ENCODE measurements at regions not wholly inside any gene's neighbourhood (a gene's known extent, or its start where the extent isn't known, plus 50 kb on each side); places are given as distances from the start of the nearest gene placed in this dataset.

- Histone ChIP-seq H3K79me2 (ENCODE audit: insufficient read depth, low read length) (no peaks in the 10 kb centered on the region), H3K4me1 (ENCODE audit: control insufficient read depth in 1 of 2, insufficient read depth in 2 of 2, low read length in 2 of 2) (no peaks in the 10 kb centered on the region), H3K27me3 (ENCODE audit: control insufficient read depth in 2 of 2, insufficient read depth in 2 of 2, low read length in 2 of 2) (no peaks in the 10 kb centered on the region), H2AFZ (ENCODE audit: insufficient read depth, low read depth, low read length, poor library complexity, severe bottlenecking) (no peak overlapping the region), H3K27ac (ENCODE audit: low read depth in 1 of 2, low read length in 2 of 2) (no peak overlapping the region), H4K20me1 (ENCODE audit: insufficient read depth, low read length) (no peaks in the 10 kb centered on the region), H3K9ac (ENCODE audit: insufficient read depth, low read length, poor library complexity, severe bottlenecking) (no peak overlapping the region), H3K4me2 (replicated peaks; ENCODE audit: extremely low read depth, low read length, poor library complexity, severe bottlenecking) (no peak overlapping the region), H3K36me3 (replicated peaks in 1 of 2; ENCODE audit: control insufficient read depth in 1 of 2, insufficient read depth in 2 of 2, low read length in 2 of 2) (no peaks in the 10 kb centered on the region), H3K4me3 (replicated peaks in 1 of 3; ENCODE audit: low read depth in 2 of 3, low read length in 3 of 3) (no peak overlapping the region), H3K9me3 (replicated peaks in 1 of 2; ENCODE audit: control insufficient read depth in 1 of 2, insufficient read depth in 1 of 2, low read length in 2 of 2) (peaks cover 6 to 13% of the 10 kb centered on the region in 2 donors)
- H3K27ac Mint-ChIP-seq, result no peak overlapping the region
- intact Hi-C loops (cut with micrococcal nuclease), result no loop called here
- TF ChIP-seq CTCF (IDR thresholded peaks at IDR 0.05), result no peak
- no peaks in the 10 kb centered on the region for H3K4me1 Mint-ChIP-seq
- no CpG with 5 or more reads among the region's 2 CpGs for WGBS (ENCODE audit: insufficient coverage)
- H3K4me3 Mint-ChIP-seq, result no peak overlapping the region
- no peaks in the 10 kb centered on the region for H3K36me3 Mint-ChIP-seq
- H3K27me3 Mint-ChIP-seq (ENCODE audit: low read depth in 3 of 3), result peaks cover 0 to 3% (median 1%) of the 10 kb centered on the region in 3 donors
- no peak for DNase-seq
- peaks cover 9 to 30% (median 17%) of the 10 kb centered on the region in 7 donors for H3K9me3 Mint-ChIP-seq
Measured at GRCh38 chr2:11043245-11043644, 112.0 kb upstream of the SLC66A3 start.

- intact Hi-C loops (cut with micrococcal nuclease), result no loop called here
- Mint-ChIP-seq H3K27me3 (ENCODE audit: low read depth in 3 of 3) (peaks cover 0 to 3% (median 1%) of the 10 kb centered on the region in 3 donors), H3K9me3 (peaks cover 7 to 24% (median 12%) of the 10 kb centered on the region in 7 donors), H3K27ac (no peak overlapping the region), H3K4me3 (no peak overlapping the region), H3K36me3 (no peaks in the 10 kb centered on the region), H3K4me1 (no peaks in the 10 kb centered on the region)
- H3K9ac ChIP-seq (ENCODE audit: insufficient read depth, low read length, poor library complexity, severe bottlenecking), result no peak overlapping the region
- no peak overlapping the region for H2AFZ ChIP-seq (ENCODE audit: insufficient read depth, low read depth, low read length, poor library complexity, severe bottlenecking)
- no peak for TF ChIP-seq CTCF (IDR thresholded peaks at IDR 0.05)
- no peaks in the 10 kb centered on the region for H3K4me1 ChIP-seq (ENCODE audit: control insufficient read depth in 1 of 2, insufficient read depth in 2 of 2, low read length in 2 of 2)
- no peak overlapping the region for H3K4me2 ChIP-seq (replicated peaks; ENCODE audit: extremely low read depth, low read length, poor library complexity, severe bottlenecking)
- H4K20me1 ChIP-seq (ENCODE audit: insufficient read depth, low read length), result no peaks in the 10 kb centered on the region
- H3K79me2 ChIP-seq (ENCODE audit: insufficient read depth, low read length), result no peaks in the 10 kb centered on the region
- peaks cover 6% of the 10 kb centered on the region in 2 donors for H3K9me3 ChIP-seq (replicated peaks in 1 of 2; ENCODE audit: control insufficient read depth in 1 of 2, insufficient read depth in 1 of 2, low read length in 2 of 2)
- 75% methylated on average over 3 of the region's 6 CpGs for WGBS (ENCODE audit: insufficient coverage)
- no peak for DNase-seq
- no peak overlapping the region for H3K4me3 ChIP-seq (replicated peaks in 1 of 3; ENCODE audit: low read depth in 2 of 3, low read length in 3 of 3)
- H3K27me3 ChIP-seq (ENCODE audit: control insufficient read depth in 2 of 2, insufficient read depth in 2 of 2, low read length in 2 of 2), result no peaks in the 10 kb centered on the region
- no peaks in the 10 kb centered on the region for H3K36me3 ChIP-seq (replicated peaks in 1 of 2; ENCODE audit: control insufficient read depth in 1 of 2, insufficient read depth in 2 of 2, low read length in 2 of 2)
- no peak overlapping the region for H3K27ac ChIP-seq (ENCODE audit: low read depth in 1 of 2, low read length in 2 of 2)
Measured at GRCh38 chr2:11044201-11044600, 111.1 kb upstream of the SLC66A3 start.

All from CD14-positive monocyte (primary cell).